IMR-90 (cell line): ENCODE measurements at regions not wholly inside any gene's neighbourhood (a gene's known extent, or its start where the extent isn't known, plus 50 kb on each side); places are given as distances from the start of the nearest gene placed in this dataset.

Source experiments
- ATAC-seq: fragments of 200-7000 bp; cut with Tn5 transposase; 2 replicates; pipeline ENCODE4 v1.9.1; 2020; ENCODE audit warnings: low read depth, mild to moderate bottlenecking, moderate library complexity
- BruUV-seq: library from RNA; stranded (reverse); fragments of 400-500 nt; replicated peaks from 2 replicates; lab custom pipeline; 2021; lab: Mats Ljungman, UMichigan
- CTCF ChIA-PET: fragments of 300-600 bp; formaldehyde crosslinking; extraction: SDS; loops from one replicate; lab custom pipeline; 2021; ENCODE audit warnings: antibody characterized with exemption; lab: Yijun Ruan, JAX
- POLR2A ChIA-PET: fragments of 300-600 bp; sonication (Branson Sonifier 250); formaldehyde crosslinking; loops from one replicate; lab custom pipeline; 2022; ENCODE audit warnings: antibody characterized with exemption; ENCODE audit not compliant: unreplicated experiment; lab: Charles Lee
- DNase-seq: peaks from one replicate; pipeline ENCODE4 v3.0.0; 2013
- H2AFZ ChIP-seq: replicated peaks from 2 replicates; pipeline ENCODE3; 2013; ENCODE audit warnings: low read length, mild to moderate bottlenecking; ENCODE audit not compliant: poor library complexity
- H2AK5ac ChIP-seq: 2 replicates; pipeline ENCODE4 v1.6.1; 2013; ENCODE audit warnings: low read depth, low read length, inconsistent platforms
- H2AK9ac ChIP-seq: replicated peaks from 2 replicates; pipeline ENCODE3; 2013; ENCODE audit warnings: mild to moderate bottlenecking, low read depth, low read length, moderate library complexity; ENCODE audit not compliant: poor library complexity
- H2BK120ac ChIP-seq: 2 replicates; pipeline ENCODE4 v1.6.1; 2013; ENCODE audit warnings: low read depth, low read length, inconsistent platforms
- H2BK15ac ChIP-seq: 3 replicates; pipeline ENCODE4 v1.6.1; 2013; ENCODE audit warnings: low read depth, low read length, inconsistent platforms
- H2BK20ac ChIP-seq: 2 replicates; pipeline ENCODE4 v1.6.1; 2013; ENCODE audit warnings: low read depth, mild to moderate bottlenecking, inconsistent platforms, low read length, moderate library complexity
- H2BK5ac ChIP-seq: 2 replicates; pipeline ENCODE4 v1.6.1; 2013; ENCODE audit warnings: mild to moderate bottlenecking, low read depth, low read length, inconsistent platforms; ENCODE audit not compliant: poor library complexity, severe bottlenecking
- H3K14ac ChIP-seq: replicated peaks from 2 replicates; pipeline ENCODE4 v1.6.1; 2013; ENCODE audit warnings: low read depth, low read length, inconsistent platforms
- H3K18ac ChIP-seq: 2 replicates; pipeline ENCODE4 v1.6.1; 2013; ENCODE audit warnings: low read depth, low read length, control low read depth
- H3K23ac ChIP-seq: 2 replicates; pipeline ENCODE4 v1.6.1; 2013; ENCODE audit warnings: low read depth, low read length, inconsistent platforms
- H3K27ac ChIP-seq: 2 replicates; pipeline ENCODE4 v1.5.1; 2013; ENCODE audit warnings: mild to moderate bottlenecking, control low read depth, low read length; ENCODE audit not compliant: insufficient read depth
- H3K27me3 ChIP-seq: 2 replicates; pipeline ENCODE4 v1.6.1; 2013; ENCODE audit warnings: low read length; ENCODE audit not compliant: control insufficient read depth, insufficient read depth
- H3K36me3 ChIP-seq: 2 replicates; pipeline ENCODE4 v1.6.1; 2013; ENCODE audit warnings: low read length, mixed read lengths; ENCODE audit not compliant: control insufficient read depth, insufficient read depth
- H3K4ac ChIP-seq: 2 replicates; pipeline ENCODE4 v1.6.1; 2013; ENCODE audit warnings: low read depth, low read length, inconsistent platforms
- H3K4me1 ChIP-seq: 2 replicates; pipeline ENCODE4 v1.6.1; 2013; ENCODE audit warnings: low read length, mixed read lengths; ENCODE audit not compliant: control insufficient read depth, insufficient read depth
- H3K4me2 ChIP-seq: 2 replicates; pipeline ENCODE4 v1.6.1; 2013; ENCODE audit warnings: low read depth, mild to moderate bottlenecking, control low read depth, low read length, moderate library complexity
- H3K4me3 ChIP-seq: 2 replicates; pipeline ENCODE4 v1.5.1; 2013; ENCODE audit warnings: low read depth, mild to moderate bottlenecking, control low read depth, low read length, moderate library complexity; ENCODE audit not compliant: insufficient read depth
- H3K56ac ChIP-seq: 2 replicates; pipeline ENCODE4 v1.6.1; 2013; ENCODE audit warnings: low read length, inconsistent platforms; ENCODE audit not compliant: insufficient read depth; ENCODE audit errors: extremely low read depth
- H3K79me1 ChIP-seq, 2 experiments: 2 replicates each; pipeline ENCODE4 v1.6.1; 2013; ENCODE audit warnings: low read length in 2 of 2, inconsistent platforms in 1 of 2, low read depth in 1 of 2
- H3K9ac ChIP-seq: 2 replicates; pipeline ENCODE4 v1.6.1; 2013; ENCODE audit warnings: low read depth, low read length, control low read depth
- H3K9me1 ChIP-seq: 2 replicates; pipeline ENCODE4 v1.6.1; 2013; ENCODE audit warnings: low read length, inconsistent platforms; ENCODE audit not compliant: insufficient read depth
- H3K9me3 ChIP-seq: 2 replicates; pipeline ENCODE4 v1.6.1; 2013; ENCODE audit warnings: low read length; ENCODE audit not compliant: control insufficient read depth, insufficient read depth
- H4K20me1 ChIP-seq: 2 replicates; pipeline ENCODE4 v1.6.1; 2013; ENCODE audit warnings: low read length, inconsistent platforms; ENCODE audit not compliant: insufficient read depth
- H4K5ac ChIP-seq: 2 replicates; pipeline ENCODE4 v1.6.1; 2013; ENCODE audit warnings: mild to moderate bottlenecking, low read depth, low read length, control low read depth
- H4K8ac ChIP-seq, 2 experiments: 2 replicates each; pipeline ENCODE4 v1.6.1; 2013; ENCODE audit warnings: low read depth in 2 of 2, low read length in 2 of 2, control low read depth in 1 of 2, inconsistent platforms in 1 of 2
- H4K91ac ChIP-seq: 2 replicates; pipeline ENCODE4 v1.6.1; 2013; ENCODE audit warnings: low read depth, low read length, inconsistent platforms; ENCODE audit not compliant: insufficient read depth
- BHLHE40 ChIP-seq: fragments of 150-350 bp; IDR thresholded peaks from 2 replicates; pipeline ENCODE4 v1.6.1; 2016; ENCODE audit warnings: mild to moderate bottlenecking, low read depth, low read length
- CEBPB ChIP-seq: IDR thresholded peaks from 2 replicates; pipeline ENCODE4 v1.6.1; 2012; ENCODE audit warnings: low read depth, low read length, improper control_type of control experiment
- CHD1 ChIP-seq: IDR thresholded peaks from 2 replicates; pipeline ENCODE4 v1.6.1; 2012; ENCODE audit warnings: low read depth, low read length, improper control_type of control experiment
- CTCF ChIP-seq: conservative IDR thresholded peaks from 2 replicates; pipeline ENCODE4 v1.5.1; 2012; ENCODE audit warnings: mild to moderate bottlenecking, low read depth, low read length, improper control_type of control experiment
- ELK1 ChIP-seq: fragments of 150-350 bp; IDR thresholded peaks from 2 replicates; pipeline ENCODE4 v1.6.1; 2016; ENCODE audit warnings: low read depth, mild to moderate bottlenecking, low read length, moderate library complexity, borderline replicate concordance
- FOS ChIP-seq: fragments of 150-350 bp; IDR thresholded peaks from 2 replicates; pipeline ENCODE4 v1.6.1; 2016; ENCODE audit warnings: low read depth, low read length
- MAFK ChIP-seq: IDR thresholded peaks from 2 replicates; pipeline ENCODE4 v1.6.1; 2012; ENCODE audit warnings: low read depth, low read length, improper control_type of control experiment
- MAZ ChIP-seq: IDR thresholded peaks from 2 replicates; pipeline ENCODE4 v1.6.1; 2012; ENCODE audit warnings: low read depth, mild to moderate bottlenecking, low read length, improper control_type of control experiment, moderate library complexity, borderline replicate concordance
- MXI1 ChIP-seq: IDR thresholded peaks from 2 replicates; pipeline ENCODE4 v1.6.1; 2012; ENCODE audit warnings: low read depth, mild to moderate bottlenecking, low read length, moderate library complexity, borderline replicate concordance
- NFE2L2 ChIP-seq: fragments of 150-350 bp; IDR thresholded peaks from 2 replicates; pipeline ENCODE4 v1.6.1; 2016; ENCODE audit warnings: low read depth, mild to moderate bottlenecking, low read length
- POLR2A ChIP-seq: IDR thresholded peaks from 2 replicates; pipeline ENCODE4 v1.6.1; 2012; ENCODE audit warnings: mild to moderate bottlenecking, low read depth, low read length
- RAD21 ChIP-seq: IDR thresholded peaks from 2 replicates; pipeline ENCODE4 v1.6.1; 2012; ENCODE audit warnings: low read length, improper control_type of control experiment
- RCOR1 ChIP-seq: IDR thresholded peaks from 2 replicates; pipeline ENCODE4 v1.6.1; 2012; ENCODE audit warnings: mild to moderate bottlenecking, low read length, improper control_type of control experiment; ENCODE audit not compliant: insufficient replicate concordance
- RFX5 ChIP-seq: IDR thresholded peaks from 2 replicates; pipeline ENCODE4 v1.8.0; 2012; ENCODE audit warnings: low read depth, mild to moderate bottlenecking, low read length, moderate library complexity
- SMC3 ChIP-seq: fragments of 150-350 bp; IDR thresholded peaks from 2 replicates; pipeline ENCODE4 v1.6.1; 2016; ENCODE audit warnings: low read depth, mild to moderate bottlenecking, antibody characterized with exemption, low read length, moderate library complexity
- USF2 ChIP-seq: fragments of 150-350 bp; IDR thresholded peaks from 2 replicates; pipeline ENCODE4 v1.6.1; 2017; ENCODE audit warnings: mild to moderate bottlenecking, antibody characterized with exemption, low read length, low read depth
- WGBS, 2 experiments: methylation state at CpG; one replicate each; pipeline versions ENCODE4 v1.1.5 to v1.1.7; 2013; ENCODE audit warnings: missing lambda C conversion rate in 2 of 2; ENCODE audit not compliant: insufficient read length in 1 of 2; ENCODE audit errors: extremely low coverage in 2 of 2; 5-methylcytosine and 5-hydroxymethylcytosine counted together
- dilution Hi-C: fragments of 300-500 bp; cut with HindIII; formaldehyde crosslinking; loops from one replicate; pipeline ENCODE4 v1.14.3; 2018; ENCODE audit warnings: low sequenced_read_pairs; ENCODE audit not compliant: unreplicated experiment
- in situ Hi-C: fragments of 300-500 bp; cut with MboI; formaldehyde crosslinking; loops from 3 replicates; pipeline ENCODE4 v1.14.3; 2019; ENCODE audit warnings: low sequenced_read_pairs, inconsistent platforms, mixed read lengths
- intact Hi-C: fragments of 100-400 bp; cut with micrococcal nuclease; formaldehyde crosslinking; loops from 2 replicates; pipeline ENCODE4 v1.10.0; 2022

- no peak overlapping the region for H3K9ac ChIP-seq
- no peak overlapping the region for H2AFZ ChIP-seq
- no peak overlapping the region for H2AK9ac ChIP-seq
- no peak overlapping the region for H3K14ac ChIP-seq
- ATAC-seq (no peak), DNase-seq (no peak)
- no peak overlapping the region for H4K5ac ChIP-seq
- BruUV-seq = no TSS peak
- no peak overlapping the region for H2BK5ac ChIP-seq
- no CpG with 5 or more reads among the region's 2 CpGs for WGBS, 2 experiments
- no peak overlapping the region for H4K91ac ChIP-seq
- TF ChIP-seq BHLHE40 (no peak), RCOR1 (no peak), RFX5 (no peak), MAFK (no peak), NFE2L2 (no peak), POLR2A (no peak), MAZ (no peak), CTCF (no peak), USF2 (no peak), CEBPB (no peak), RAD21 (no peak), FOS (no peak), CHD1 (no peak), ELK1 (no peak), SMC3 (no peak), MXI1 (no peak)
- no peak overlapping the region for H4K8ac ChIP-seq
- no peaks in the 10 kb centered on the region for H4K20me1 ChIP-seq
- no peak overlapping the region for H3K4me2 ChIP-seq
- no peak overlapping the region for H3K4me3 ChIP-seq
- intact Hi-C loops = no loop called here
- H3K9me1 ChIP-seq = no peaks in the 10 kb centered on the region
- in situ Hi-C loops = no loop called here
- H3K18ac ChIP-seq = no peak overlapping the region
- no peak overlapping the region for H2BK20ac ChIP-seq
- no peaks in the 10 kb centered on the region for H3K36me3 ChIP-seq
- H2BK120ac ChIP-seq = no peak overlapping the region
- ChIA-PET POLR2A (no interaction called here), CTCF (no interaction called here)
- H3K27me3 ChIP-seq = no peaks in the 10 kb centered on the region
- dilution Hi-C loops = no loop called here
- no peak overlapping the region for H3K23ac ChIP-seq
- H3K4me1 ChIP-seq = no peaks in the 10 kb centered on the region
- no peak overlapping the region for H3K4ac ChIP-seq
- H3K27ac ChIP-seq = no peak overlapping the region
- H3K79me1 ChIP-seq = no peaks in the 10 kb centered on the region
- H2AK5ac ChIP-seq = no peak overlapping the region
- H3K56ac ChIP-seq = no peak overlapping the region
- H2BK15ac ChIP-seq = no peak overlapping the region
- H3K9me3 ChIP-seq = peaks cover 5% of the 10 kb centered on the region
Observed at GRCh38 chr9:1271786-1272185, 221.6 kb downstream of the DMRT2 start.
